SKM-1 treated with dmso at 0.1 percent for 144 hours (cell line): ENCODE measurements at regions not wholly inside any gene's neighbourhood (a gene's known extent, or its start where the extent isn't known, plus 50 kb on each side); places are given as distances from the start of the nearest gene placed in this dataset.

Source experiments
- DNase-seq: peaks from one replicate; lab custom pipeline; 2025; ENCODE audit not compliant: unreplicated experiment; lab: John Stamatoyannopoulos, UW

GRCh38 chr7:136079066-136079465 lies 101.9 kb upstream of the MTPN start:
- no peak for DNase-seq

DNA sequence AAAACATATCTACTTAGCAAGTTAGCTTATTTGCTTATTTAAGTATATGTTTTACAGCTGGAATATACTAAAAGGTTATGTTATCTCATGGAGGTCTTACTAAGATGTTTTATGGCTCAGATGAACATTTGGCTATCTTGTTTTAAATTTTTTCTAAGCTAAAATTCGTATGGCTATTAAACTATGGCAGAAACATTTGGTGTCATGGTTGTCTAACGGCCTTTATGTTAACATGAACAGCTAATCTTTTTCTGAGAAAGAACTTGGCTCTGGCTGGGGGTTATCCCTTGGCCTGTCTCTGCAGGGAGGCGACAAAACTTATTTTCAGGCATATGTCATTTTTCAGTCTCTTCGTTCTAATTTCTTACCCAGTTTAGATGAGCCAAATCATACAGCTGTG lies 101.5 kb upstream of the MTPN start:
- DNase-seq = no peak

GRCh38 chr7:136076954-136077353 lies 99.8 kb upstream of the MTPN start:
- no peak for DNase-seq

DNA sequence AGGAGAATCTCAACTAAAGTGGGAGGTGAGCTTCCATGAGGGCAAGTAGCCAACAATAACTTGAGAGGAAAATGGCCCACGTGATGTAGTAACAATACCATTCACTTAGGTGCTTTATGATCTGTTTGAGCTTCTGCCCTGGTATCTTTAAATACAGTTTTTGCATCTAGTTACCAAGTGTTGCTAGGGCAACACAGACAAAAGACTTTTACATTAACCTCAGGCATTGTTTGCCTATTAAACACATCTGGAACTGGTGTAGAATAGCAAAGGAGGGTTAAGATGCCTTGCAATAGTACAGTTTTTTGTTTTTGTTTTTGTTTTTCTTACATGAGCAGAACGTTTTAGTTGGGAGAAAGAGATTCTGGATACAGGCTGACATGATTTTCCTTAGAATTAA lies 97.7 kb upstream of the MTPN start:
- no peak for DNase-seq

- DNase-seq = no peak
These were observed 95.3 kb upstream of the MTPN start for GRCh38 chr7:136072447-136072846.

GRCh38 chr7:136070736-136071505 lies 93.8 kb upstream of the MTPN start:
- DNase-seq = no peak

GRCh38 chr7:136069840-136070529 lies 92.8 kb upstream of the MTPN start:
- no peak for DNase-seq

- DNase-seq = no peak
These were observed 90.1 kb upstream of the MTPN start for GRCh38 chr7:136067277-136067676.

- DNase-seq = no peak
These were observed 89.4 kb upstream of the MTPN start for GRCh38 chr7:136066304-136067143.

DNA sequence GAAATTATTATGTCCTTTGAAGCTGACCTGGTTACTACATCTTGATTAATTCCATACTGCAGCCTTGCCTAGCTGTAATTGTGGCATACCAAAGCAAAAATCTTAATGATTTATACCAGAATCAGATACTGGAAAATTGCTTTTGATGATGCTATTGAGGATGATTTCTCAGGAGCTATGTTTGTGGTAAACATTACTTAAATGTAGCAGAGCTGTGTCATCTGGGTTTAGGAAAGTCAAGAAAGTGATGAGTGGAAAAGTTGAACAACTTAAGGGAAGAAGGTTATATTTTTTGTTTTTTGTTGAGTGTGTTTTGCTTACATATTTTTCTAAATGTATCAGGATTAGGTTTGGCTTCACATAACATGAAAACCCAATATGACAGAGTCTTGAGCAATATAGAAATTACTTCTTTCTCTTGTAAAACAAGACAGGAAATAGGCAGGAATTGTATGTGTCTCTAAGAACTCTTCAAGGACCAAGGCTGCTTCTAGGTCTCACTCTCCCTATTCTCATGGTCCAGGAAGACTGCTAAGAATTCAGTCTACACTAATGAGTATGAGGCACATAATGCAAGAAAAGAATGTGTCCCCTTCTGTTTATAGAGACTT lies 87.6 kb upstream of the MTPN start:
- no peak for DNase-seq

DNA sequence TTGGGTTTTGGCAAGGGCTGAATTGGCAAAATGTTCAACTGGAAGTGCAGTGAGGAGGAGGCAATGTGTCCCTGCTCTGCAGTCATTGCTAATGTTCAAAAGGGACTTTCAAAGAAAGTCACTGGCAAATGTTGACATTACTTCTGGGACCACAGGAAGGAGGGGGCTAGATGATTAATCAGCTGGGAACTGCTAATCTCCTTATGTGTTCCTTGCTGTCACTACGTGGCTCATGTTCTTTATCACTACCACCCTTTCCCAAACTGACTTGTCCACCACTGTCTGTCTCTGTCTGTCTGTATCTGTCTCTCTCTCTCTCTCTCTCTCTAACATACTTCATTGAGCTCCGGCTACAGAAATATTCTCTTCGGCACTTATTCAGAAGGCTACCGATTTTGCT lies 86.9 kb upstream of the MTPN start:
- DNase-seq = no peak

GRCh38 chr7:136063326-136063666 lies 86.1 kb upstream of the MTPN start:
- DNase-seq = no peak

DNA sequence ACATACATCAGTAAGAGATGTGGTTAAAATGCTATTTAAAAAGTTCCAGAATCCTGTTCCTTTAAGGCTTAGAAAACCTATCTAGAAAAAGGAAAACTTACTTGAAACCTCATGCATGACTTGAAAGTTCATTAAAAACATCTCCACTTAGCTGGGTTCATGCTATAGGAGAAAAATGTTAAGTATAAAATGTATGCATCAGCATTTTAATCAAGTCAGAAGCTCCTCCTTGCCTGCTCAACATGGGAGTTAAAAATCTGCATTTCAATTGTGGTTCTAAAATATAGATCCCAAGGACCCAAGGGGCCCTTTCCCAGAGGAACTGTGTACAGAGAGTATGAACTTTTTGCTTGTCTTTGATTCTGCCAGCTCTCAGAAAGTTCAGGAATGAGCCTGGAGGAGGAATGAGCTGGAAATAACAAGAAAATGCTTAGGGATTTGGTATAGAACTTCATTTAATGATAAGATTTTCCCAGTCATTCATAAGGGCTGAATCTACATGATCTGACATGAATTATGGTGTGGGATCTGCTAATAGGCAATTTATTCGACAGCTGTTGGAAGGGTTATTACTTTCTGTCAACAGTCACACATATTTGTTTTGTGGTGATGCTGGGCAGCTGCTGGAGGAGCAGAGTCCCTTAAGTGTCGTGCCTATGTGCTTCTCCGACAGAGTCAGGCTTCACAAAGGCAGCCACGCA lies 85.6 kb upstream of the MTPN start:
- no peak for DNase-seq

DNA sequence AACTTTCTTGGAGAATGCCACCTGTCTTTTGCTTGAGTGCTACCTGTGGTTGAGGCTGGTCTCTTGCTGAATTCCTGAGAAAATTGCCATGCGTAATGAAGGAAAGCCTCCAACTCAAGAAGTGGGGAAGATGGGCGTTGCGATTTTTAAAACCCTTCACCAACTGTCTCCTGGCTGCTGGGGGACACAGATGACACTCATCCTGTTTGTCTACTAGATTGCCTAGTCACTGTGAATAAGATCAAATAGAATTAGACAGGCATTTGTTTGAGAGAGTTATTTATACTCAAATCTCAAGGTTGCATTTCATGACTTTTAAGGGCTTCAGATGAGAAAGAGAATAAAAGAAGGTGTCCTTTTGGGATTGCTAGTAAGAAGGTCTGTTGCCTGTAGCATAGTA lies 84.3 kb upstream of the MTPN start:
- DNase-seq = no peak

GRCh38 chr7:136058546-136058945 lies 81.4 kb upstream of the MTPN start:
- no peak for DNase-seq

- no peak for DNase-seq
These were observed 80.3 kb upstream of the MTPN start for GRCh38 chr7:136057509-136057908.

- DNase-seq = no peak
These were observed 79.6 kb upstream of the MTPN start for GRCh38 chr7:136056651-136057231.

- DNase-seq = no peak
These were observed 78.1 kb upstream of the MTPN start for GRCh38 chr7:136055266-136055665.

GRCh38 chr7:136053689-136054485 lies 76.7 kb upstream of the MTPN start:
- no peak for DNase-seq
